T-helper 9 cell (primary cell): ENCODE measurements at regions not wholly inside any gene's neighbourhood (a gene's known extent, or its start where the extent isn't known, plus 50 kb on each side); places are given as distances from the start of the nearest gene placed in this dataset.

Source experiments
- DNase-seq: peaks from one replicate; pipeline ENCODE4 v3.0.0-alpha.2; 2020

DNA sequence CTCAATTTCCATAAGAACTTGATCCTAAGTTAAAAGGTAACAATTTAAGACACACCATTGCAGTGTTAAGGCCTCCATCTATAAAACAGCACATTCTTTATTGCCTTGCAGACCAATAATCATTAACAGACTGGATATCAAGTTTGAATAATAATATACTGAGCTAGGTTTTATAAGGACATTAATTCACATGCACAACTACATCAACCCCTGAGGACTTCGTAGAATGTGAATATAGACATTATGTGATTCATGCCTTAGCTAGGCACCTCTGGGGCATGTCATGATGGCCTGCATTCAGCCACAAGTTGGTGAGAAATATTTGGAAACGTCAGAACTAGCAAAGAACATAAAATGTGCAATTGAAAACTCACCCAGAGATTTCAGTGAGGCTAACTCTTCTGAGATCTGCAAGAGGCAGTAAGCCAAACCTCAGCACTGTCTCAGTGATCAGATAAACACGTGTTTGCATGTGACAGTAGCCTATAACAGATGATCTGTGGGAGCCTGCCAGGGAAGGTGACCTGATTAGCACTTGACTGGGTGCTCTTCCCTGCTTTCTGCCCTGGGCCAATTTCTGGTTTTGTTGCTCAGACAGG, 492.2 kb downstream of the FLRT2 start:
- DNase-seq, result no peak

DNA sequence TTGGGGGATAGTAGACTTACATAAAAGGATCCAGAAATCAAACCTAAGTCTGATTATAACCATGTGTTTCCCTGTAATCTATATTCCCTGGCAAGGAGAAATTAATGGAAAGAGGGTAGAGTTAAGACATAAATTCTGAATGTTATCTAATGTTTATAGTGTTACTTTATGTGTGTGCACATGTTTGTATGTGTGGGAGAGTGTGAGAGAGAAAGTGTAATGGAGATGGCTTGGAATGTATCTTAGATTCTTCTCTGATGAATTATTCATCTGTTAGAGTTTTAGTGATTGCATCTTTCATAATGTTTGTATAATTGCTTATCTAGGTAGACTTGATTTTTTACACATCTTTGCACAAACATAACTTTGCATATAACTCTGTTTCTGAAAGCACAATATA, 490.9 kb downstream of the FLRT2 start:
- DNase-seq, result no peak

DNA sequence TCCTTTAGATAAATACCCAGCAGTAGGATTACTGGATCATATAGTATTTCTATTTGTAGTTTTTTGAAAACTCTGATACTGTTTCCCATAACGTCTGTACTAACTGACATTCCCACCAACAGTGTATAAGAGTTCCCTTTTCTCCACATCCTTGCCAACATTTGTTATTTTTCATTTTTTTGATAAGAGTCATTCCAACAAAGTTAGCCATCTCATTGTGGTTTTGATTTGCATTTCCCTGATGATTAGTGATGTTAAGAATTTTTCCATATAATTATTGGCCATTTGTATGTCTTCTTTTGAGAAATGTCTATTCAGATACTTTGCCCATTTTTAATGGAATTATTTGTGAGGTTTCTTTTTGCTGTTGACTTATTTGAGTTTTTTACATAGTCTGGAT, 486.0 kb downstream of the FLRT2 start:
- no peak for DNase-seq

DNA sequence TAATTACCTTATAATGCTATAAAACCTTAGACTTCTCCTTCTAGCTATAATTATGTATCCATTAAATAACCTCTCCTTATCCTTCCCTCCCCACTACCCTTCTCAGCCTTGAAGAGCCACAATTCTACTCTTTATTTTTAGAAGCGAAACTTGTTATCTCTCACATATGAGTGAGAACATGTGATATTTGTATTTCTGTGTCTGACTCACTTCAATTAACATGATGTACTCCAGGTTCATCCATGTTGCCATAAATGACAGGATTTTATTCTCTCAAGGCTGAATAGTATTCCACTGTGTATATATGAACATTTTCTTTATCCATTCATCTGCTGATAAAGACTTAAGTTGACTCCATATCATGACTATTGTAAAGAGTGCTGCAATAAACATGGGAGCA, 485.6 kb downstream of the FLRT2 start:
- no peak for DNase-seq

DNA sequence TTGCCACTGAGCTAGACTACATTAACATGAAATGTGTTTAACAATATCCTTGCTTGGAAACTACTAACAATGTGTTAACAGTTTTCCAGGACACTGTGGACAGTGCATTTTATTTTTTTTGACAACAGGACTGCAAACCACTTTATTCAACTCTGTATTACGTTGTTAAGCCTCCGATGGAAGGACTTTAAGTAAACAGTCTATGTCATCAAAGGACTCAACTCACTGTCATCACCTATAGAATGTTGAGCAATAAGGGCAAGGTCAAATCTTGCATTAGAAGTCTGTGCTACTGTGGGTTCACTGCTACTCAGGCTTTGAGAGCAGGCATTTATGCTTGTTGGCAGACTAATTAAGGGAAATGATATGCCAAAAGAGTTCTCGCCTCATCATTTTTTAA, 483.7 kb downstream of the FLRT2 start:
- DNase-seq, result no peak

DNA sequence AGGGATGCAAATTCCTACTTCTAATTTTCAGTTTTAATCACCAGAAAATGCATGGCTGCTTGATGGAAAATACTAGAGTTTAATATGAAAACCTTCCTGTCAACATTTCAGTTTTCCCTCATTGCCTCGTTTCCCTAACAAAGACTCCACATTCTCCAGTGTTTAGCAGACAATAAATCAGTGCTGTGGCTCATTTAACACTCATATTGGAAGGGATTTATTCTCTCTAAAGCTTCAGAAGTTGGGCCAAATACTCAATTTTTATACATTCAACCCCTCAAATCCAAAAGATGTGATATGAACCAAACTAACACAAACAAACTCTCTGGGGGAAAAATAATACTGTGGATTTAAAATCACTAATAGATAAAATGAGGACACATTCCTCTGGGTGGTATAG, 482.5 kb downstream of the FLRT2 start:
- DNase-seq, result no peak

DNA sequence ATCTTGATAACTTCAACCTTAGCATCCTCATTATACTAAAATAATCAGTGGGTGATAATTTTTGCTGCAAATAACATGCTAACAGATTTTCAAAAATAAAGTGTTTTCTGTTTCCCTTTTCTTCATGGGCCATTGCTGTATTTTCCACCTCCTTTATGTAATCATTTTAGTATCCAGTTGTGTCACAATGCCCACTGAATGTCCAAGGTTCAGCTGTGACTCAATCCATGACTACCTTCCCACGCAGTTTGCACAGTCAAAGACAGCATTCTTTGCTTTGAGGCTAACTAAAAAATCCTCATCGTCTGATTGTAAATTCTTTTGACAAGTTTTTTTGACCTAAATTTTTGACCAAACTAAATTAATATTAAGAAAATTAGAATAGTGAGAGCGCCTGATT, 474.1 kb downstream of the FLRT2 start:
- no peak for DNase-seq

DNA sequence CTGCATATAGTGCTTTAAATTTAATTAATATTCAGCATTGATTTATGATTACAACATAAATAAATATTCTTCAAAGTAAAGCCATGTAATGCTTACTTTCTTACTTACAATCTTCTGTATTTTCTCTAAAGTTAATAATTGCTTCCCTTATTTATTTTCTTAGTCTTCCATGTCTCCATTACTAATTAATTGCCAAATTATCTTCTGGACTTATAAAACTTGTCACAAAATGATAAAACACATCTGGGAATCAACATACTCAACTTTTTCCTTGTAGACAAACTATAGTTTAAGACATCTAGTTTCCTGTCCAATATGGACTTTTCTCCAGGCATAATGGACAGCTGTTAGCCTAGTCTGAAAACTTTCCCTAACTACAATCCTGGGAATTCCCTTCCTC, 466.6 kb downstream of the FLRT2 start:
- DNase-seq, result no peak

DNA sequence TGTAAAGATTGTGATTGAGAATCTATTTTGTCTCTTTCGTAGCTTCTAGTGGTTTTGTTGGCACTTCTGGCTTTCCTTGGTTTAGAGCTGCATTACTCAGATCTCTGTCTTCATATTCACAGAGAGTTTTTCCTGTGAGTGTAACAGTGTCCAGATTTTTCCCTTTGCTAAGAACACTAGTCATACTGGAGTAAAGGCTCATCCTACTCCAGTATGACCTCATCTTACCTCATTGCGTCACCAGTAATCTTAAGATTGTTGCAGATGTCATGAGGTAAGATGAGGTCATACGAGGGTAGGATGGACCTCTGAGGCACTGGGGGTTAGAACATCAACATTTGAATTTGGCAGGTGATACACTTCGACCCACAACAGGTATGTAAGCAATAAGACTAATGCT, 461.2 kb downstream of the FLRT2 start:
- no peak for DNase-seq

DNA sequence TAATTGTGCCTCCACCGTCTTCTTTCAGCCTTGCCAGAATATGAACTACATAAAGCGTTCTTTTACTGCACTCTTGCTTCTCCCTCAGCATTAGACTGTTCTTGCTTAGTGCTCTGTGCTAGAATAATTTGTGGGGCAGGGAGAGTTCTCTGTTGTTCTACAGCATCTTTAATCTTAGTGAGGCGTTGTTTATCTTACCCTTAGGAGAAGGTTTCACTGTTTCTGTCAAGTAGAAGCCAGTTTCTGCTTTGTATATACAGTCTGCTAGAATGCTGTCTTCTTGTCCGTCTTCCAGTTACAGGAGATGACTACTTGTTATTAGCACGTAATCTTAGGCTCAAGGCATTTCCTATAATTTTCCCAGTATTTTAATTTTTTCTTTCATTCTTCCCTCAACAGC, 458.0 kb downstream of the FLRT2 start:
- no peak for DNase-seq

DNA sequence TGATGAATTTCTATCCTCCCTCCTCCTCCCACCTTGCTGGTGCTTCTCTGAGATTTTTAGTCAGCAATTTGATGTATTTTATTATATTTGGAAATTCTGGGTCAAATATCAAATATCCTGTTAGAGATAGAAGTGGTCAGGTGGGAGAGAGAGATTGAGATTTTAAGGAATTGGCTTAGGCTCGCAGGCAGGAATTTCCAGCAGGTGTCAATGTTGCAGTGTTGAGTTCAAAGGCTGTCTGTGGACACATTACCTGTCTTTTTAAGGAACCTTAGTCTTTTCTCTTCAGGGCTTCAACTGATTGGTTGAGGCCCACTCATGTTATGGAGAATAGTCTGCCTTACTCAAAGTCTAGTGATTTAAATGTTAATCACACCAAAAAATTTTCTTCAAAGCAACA, 457.3 kb downstream of the FLRT2 start:
- no peak for DNase-seq

DNA sequence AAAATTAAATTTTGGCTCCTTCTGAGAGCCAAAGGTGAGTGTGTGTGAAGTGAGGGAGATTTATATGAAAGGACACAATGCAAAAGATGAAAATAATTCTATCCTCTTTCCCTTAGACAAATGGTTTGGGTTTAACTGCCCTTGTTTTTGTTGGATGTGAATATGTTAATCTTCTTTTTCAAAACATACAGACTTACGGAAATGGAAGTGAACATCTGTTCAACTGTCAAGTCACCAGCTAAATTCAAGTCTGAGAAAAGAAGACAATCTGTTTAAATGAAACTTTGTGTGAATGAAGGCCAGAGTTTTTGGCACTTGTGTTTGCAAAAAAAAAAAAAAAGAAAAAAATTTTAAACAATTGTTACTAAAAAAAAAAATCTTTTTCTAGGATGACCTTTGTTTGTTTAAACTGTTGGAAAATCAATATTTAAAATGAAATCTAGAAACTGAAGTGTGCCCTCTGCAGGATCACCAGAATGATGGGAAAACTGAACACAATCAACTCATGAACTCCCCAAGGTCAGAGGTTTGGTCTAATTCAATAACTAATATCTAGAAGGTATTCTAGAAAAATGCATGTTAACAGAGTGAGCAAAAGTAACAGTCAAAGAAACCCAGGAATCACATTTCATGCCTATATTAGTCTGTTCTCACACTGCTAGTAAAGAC, 448.8 kb downstream of the FLRT2 start:
- no peak for DNase-seq

DNA sequence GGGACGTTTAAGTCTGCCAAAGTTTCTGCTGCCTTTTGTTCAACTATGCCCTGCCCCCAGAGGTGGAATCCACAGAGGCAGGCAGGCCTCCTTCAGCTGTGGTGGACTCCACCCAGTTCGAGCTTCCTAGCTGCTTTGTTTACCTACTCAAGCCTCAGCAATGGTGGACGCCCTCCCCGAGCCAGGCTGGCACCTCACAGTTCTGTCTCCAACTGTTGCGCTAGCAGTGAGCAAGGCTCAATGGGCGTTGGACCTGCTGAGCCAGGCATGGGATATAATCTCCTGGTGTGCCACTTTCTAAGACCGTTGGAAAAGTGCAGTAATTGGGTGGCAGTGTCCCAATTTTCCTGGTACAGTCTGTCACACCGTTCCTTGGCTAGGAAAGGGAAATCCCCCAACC, 444.7 kb downstream of the FLRT2 start:
- DNase-seq, result no peak

DNA sequence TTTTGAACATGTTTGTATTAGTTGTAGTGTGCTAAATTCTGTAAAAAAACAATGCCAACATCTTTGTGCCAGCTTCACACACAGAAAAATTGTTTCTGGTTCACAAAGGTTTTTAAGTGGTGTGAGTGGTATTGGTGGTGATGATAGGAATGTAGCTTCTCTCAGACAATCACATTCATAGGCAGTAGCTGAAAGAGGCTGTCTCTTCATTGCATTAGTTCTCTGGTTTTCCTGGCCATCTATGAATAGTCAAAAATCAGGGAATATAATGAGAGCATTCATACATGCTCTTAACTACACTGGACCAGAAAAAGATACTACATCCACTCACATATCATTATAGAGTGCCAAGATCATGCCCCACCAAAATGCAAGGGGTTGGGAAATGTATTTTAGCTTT, 433.5 kb downstream of the FLRT2 start:
- no peak for DNase-seq

DNA sequence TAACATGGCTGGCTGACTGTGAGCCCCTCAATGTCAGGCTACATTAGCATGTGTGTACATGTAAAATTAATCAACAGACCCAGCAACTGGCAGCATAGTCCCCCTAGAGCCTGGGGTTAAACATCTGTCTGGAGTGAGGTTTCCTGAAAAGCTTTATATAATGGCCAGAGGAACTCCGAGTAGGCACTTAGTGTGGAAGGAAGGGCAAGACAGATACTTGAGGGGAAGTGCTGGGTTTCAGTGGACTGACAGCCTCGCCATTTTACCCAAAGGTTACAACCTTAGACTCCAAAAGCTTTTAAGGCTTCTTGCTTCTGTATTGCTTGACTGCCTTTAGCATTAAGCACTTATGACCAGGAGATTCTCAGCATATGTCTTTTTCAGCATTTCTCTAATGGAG, 430.8 kb downstream of the FLRT2 start:
- DNase-seq, result no peak

DNA sequence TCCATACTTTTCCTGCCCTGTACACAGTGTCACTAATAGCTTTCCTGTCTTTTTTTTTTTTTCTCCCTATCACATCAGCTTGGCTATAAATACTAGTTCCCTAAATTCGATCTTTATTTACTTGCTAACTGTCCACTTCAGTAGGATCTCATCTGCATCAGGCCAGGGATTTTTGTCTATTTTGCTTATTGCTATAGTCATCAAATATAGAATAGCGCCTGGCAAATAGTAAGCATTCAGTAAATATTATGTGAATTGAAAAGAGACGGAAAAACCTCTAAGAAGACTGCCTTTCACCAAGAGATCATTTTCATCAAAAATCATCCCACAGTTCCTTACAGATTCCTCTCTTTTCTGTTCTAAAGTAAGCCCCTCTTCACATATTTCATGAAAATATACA, 429.1 kb downstream of the FLRT2 start:
- no peak for DNase-seq

DNA sequence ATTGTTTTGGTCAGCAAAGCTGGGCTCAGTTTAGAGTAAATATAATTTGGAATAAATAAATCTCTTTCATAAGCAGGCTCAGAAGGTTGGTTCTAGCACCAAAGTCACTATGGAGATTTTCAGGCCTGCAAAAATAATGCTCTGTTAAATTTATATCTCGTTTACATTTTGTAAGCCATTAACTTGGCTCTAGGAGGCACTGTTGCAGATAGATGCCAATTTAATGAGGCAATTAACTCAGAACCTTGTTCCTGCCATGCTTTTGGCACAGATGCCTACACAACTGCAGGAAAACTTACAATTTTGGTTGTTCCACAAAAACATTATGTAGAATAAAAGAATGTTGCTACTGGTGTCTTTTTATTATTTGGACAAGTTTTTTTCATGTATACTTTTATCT, 428.1 kb downstream of the FLRT2 start:
- no peak for DNase-seq

DNA sequence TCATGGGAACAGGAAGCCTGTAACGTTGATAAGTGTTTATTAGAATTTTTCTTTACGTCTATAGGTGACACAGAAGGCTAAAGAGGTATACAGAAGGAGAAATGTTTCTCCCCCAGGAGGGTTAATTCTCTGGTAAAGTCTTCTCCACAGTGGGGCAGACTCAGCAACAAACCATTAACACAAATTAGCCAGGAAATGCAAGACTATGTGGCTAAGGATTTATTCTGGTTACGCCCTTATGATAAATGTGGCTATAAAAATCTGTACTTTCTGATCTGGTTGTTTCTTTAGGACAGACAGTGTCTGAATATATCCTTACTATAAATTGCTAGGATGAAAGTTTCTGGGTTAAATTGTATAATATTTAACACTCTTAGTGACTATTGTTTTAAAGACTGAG, 423.3 kb downstream of the FLRT2 start:
- no peak for DNase-seq

DNA sequence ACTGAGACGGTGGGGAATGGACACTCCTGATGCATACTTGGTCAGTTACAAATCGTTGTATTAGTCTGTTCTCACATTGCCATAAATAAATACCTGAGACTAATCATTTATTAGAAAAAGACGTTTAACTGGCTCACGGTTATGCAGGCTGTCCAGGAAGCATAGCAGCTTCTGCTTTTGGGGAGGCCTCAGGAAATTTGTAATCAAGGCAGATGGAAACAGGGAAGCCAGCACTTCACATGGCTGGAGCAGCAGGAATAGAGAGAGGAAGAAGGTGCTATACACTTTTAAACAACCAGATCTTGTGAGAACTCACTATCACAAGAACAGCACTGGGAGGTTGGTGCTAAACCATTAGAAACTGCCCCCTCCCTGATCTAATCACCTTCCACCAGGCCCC, 418.2 kb downstream of the FLRT2 start:
- DNase-seq, result no peak

DNA sequence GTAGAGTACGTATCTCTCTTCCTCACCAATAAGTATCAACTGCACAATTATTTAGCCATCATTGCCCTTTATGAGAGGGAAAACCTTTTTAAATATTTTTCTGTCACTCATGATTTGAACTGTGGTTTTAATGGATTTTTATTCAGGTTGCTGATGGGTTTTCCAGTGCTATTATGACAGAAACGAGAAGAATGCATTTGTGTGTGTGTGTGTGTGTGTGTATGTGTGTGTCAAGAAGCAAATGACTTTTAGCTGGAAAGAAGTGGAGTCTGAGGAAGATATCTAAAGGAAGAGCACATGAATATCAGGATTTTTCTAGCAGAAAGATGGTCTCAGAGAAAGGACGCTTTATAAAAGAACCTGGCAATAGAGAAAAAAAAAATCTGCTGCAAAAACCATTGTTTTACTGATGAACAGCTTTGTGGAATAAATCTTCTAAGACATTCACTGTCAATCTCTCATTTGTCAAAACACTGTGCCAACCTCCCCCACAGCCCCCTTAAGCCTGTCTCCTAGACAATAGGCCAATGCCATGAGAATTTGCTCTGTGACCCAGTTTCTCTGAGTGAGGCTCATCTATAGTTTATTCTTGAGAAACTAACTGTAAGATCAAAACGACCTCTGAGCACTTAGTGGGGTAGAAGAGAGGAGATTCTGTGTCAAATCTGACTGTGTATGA, 417.7 kb downstream of the FLRT2 start:
- DNase-seq, result no peak

DNA sequence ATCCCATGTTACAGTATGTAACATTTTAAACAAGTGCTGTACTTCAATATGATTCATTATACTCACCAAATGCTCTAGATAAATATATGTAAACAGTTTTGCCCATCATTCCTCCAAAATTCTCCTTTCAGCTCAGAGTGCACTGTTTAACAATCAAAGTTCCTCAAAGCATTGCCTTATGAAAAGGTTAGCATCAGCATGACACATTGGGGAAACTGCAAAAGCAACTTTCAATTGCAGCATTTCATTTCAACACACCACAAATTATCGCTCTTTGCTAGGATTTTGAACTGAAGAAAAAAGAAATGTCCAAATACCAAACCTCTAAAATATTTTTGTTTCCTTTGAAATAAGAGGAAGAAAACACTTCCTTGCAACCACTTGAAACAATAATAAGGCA, 413.2 kb downstream of the FLRT2 start:
- no peak for DNase-seq

DNA sequence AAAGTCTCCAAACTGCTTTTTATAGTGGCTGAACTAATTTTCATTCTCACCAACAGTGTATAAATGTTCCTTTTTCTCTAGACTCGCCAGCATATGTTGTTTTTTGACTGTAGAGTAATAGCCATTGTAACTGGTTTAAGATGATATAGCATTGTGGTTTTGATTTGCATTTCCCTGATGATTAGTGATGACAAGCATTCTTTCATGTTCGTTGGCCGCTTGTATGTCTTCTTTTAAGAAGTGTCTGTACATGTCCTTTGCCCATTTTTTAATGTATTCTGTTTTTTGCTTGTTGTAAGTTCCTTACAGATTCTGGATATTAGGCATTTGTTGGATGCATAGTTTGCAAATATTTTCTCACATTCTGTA, 404.9 kb downstream of the FLRT2 start:
- no peak for DNase-seq

DNA sequence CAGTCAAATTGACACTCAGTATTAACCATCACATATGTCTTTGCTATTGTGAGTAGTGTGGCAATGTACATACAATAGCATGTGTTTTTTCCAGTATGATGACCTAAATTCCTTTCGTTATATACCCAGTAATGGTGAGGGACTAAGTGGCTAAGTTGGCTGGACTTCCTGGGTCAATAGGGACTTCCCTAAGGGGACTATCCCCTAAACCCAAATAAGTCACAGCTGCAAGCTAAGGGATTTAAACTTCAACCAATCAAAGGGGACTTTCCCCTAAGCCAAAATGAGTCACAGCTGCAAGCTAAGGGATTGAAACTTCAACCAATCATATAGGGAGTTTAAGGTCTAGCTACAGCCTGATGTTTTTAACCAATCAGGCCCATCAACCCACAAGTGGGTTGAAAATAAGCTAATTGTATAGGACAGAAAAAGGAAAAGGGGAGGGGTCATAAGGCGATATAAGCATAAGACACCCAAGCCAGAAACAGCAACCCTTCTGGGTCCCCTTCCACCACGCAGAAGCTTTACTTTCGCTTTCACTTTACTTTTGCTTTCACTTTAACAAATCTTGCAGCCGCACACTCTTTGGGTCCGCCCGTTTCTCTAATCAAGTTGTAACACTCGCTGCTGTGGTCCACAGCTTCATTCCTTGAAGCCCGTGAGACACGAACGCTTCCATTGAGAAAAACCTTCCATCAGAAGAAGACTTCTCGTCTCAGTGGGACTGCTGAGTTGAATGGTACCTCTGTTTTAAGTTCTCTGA, 404.4 kb downstream of the FLRT2 start:
- DNase-seq, result peak; percentile 20

DNA sequence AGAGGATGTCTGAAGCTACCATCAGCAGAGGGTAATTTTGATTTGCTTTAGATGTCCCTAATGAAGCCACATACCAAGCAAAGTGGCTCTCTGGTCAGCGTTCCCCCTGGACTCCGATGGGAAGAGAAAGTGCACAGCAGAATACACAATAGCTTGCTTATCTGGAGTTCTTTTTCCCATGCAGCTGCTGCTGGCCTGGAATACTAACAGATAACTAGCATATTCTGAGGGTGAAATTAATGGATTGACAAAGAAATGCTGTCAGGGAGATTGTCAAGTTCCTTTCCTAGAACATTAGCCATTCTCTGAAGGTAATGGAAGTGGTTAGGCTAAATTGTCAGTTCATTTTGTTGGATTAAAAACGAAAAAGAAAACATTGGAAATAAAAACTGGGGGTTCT, 391.3 kb downstream of the FLRT2 start:
- DNase-seq, result no peak
